Stomach (tissue), 4 donors: ENCODE measurements at regions not wholly inside any gene's neighbourhood (a gene's known extent, or its start where the extent isn't known, plus 50 kb on each side); places are given as distances from the start of the nearest gene placed in this dataset.

Source experiments
- POLR2A ChIP-seq, 4 donors: fragments of 450-650 bp; IDR thresholded peaks; one replicate each; pipeline ENCODE4 v1.6.1; 2016; ENCODE audit warnings: antibody characterized with exemption in 4 of 4, control low read depth in 2 of 4, mild to moderate bottlenecking in 1 of 4, moderate library complexity in 1 of 4
- POLR2AphosphoS5 ChIP-seq, 3 donors: sonication (generic); formaldehyde crosslinking; IDR thresholded peaks; one replicate each; pipeline ENCODE4 v1.6.1; 2016; ENCODE audit warnings: antibody characterized with exemption in 3 of 3
- TF ChIP-seq, protein P1 (sequence below), 7 experiments: fragments of 450-650 bp in 4 of 7; fragments of 200-600 bp in 3 of 7; sonication (generic) in 3 of 7; IDR thresholded peaks; one replicate each; pipeline ENCODE4 v1.5.1; 2016 to 2019; ENCODE audit warnings: antibody characterized with exemption in 7 of 7, control low read depth in 2 of 7, mild to moderate bottlenecking in 1 of 7

DNA sequence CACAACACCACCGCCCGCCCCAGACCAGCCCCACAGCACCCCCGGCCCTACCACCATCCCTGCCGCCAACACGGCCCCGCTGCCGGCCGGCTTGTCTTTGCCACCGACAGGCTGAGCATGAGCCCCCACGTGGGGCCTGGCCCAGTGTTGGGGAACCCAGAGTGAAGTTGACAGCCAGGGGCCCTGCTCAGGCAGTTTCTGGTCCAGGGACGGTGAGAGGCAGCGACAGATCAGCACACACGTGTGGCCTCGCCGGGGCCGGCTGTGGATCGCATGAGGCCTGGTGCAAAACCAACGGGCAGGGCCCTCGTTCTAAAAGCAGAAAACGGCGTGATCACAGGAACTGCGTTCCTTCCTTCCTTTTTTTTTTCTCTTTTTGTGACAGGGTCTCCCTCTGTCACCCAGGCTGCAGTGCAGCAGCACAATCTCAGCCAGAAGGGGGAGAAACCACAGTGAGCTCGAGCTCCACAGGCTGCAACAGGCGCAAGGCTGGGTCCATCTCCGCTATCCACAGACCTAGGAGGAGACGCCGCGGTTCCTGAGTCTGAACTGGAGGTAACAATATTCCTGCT, 50.5 kb upstream of the FBRSL1 start:
- TF ChIP-seq, protein P1, sequence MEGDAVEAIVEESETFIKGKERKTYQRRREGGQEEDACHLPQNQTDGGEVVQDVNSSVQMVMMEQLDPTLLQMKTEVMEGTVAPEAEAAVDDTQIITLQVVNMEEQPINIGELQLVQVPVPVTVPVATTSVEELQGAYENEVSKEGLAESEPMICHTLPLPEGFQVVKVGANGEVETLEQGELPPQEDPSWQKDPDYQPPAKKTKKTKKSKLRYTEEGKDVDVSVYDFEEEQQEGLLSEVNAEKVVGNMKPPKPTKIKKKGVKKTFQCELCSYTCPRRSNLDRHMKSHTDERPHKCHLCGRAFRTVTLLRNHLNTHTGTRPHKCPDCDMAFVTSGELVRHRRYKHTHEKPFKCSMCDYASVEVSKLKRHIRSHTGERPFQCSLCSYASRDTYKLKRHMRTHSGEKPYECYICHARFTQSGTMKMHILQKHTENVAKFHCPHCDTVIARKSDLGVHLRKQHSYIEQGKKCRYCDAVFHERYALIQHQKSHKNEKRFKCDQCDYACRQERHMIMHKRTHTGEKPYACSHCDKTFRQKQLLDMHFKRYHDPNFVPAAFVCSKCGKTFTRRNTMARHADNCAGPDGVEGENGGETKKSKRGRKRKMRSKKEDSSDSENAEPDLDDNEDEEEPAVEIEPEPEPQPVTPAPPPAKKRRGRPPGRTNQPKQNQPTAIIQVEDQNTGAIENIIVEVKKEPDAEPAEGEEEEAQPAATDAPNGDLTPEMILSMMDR (IDR thresholded peaks at IDR 0.05): no peak
- TF ChIP-seq POLR2A (IDR thresholded peaks at IDR 0.05): no peak
- no peak for TF ChIP-seq POLR2AphosphoS5 (IDR thresholded peaks at IDR 0.05)
